GM19372 (cell line): ENCODE measurements at regions not wholly inside any gene's neighbourhood (a gene's known extent, or its start where the extent isn't known, plus 50 kb on each side); places are given as distances from the start of the nearest gene placed in this dataset.

Source experiments
- ATAC-seq: cut with Tn5 transposase; IDR thresholded peaks from one replicate; pipeline ENCODE4 v1.9.1; 2021; ENCODE audit warnings: mild to moderate bottlenecking, low read depth, moderate library complexity; ENCODE audit not compliant: unreplicated experiment

DNA sequence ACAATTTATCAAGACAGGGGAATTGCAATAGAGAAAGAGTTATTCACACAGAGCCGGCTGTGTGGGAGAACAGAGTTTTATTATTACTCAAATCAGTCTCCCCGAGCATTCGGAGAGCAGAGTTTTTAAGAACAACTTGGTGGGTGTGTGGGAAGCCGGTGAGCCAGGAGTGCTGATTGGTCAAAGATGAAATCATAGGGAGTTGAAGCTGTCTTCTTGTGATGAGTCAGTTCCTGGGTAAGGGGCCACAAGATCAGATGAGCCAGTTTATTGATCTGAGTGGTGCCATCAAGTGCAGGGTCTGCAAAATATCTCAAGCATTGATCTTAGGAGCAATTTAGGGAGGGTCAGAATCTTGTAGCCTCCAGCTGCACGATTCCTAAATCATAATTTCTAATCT is 50.0 kb upstream of the ECI2 start:
- ATAC-seq: no peak
